ACHN (cell line): ENCODE measurements at regions not wholly inside any gene's neighbourhood (a gene's known extent, or its start where the extent isn't known, plus 50 kb on each side); places are given as distances from the start of the nearest gene placed in this dataset.

Source experiments
- DNase-seq: peaks from one replicate; pipeline ENCODE4 v3.0.0-alpha.2; 2015
- in situ Hi-C: cut with HindIII; loops from 2 replicates; pipeline ENCODE4 v1.10.0; 2017; ENCODE audit warnings: low sequenced_read_pairs, low pct_ligation_motif_present, low pct_unique_long_range_greater_than_20kb

GRCh38 chr4:58163156-58163555 lies 1053.0 kb upstream of the IGFBP7 start:
- in situ Hi-C loops, result no loop called here
- no peak for DNase-seq

DNA sequence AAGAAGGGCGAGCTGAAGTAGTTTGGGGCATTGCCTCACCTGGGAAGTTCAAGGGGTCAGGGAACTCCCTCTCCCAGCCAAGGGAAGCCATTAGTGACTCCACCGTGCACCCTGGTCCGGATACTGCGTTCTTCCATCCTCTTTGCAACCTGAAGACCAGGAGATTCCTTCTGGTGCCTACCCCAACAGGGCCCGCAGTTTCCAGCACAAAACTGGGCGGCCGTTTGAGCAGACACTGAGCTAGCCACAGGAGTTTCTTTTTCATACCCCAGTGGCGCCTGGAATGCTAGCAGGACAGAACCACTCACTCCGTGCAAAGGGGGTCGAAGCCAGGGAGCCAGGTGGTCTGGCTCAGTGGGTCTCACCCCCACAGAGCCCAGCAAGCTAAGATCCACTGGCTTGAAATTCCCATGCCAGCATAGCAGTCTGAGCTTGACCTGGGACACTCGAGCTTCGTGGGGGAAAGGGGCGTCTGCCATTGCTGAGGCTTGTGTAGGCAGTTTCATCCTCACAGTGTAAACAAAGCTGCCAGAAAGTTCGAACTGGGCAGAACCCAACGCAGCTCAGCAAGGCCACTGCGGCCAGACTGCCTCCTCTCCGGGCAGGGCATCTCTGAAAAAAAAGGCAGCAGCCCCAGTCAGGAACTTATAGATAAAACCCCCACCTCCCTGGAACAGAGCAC lies 1039.4 kb upstream of the IGFBP7 start:
- no peak for DNase-seq
- in situ Hi-C loops, result no loop called here

GRCh38 chr4:58144721-58145120 lies 1034.5 kb upstream of the IGFBP7 start:
- in situ Hi-C loops, result no loop called here
- no peak for DNase-seq

DNA sequence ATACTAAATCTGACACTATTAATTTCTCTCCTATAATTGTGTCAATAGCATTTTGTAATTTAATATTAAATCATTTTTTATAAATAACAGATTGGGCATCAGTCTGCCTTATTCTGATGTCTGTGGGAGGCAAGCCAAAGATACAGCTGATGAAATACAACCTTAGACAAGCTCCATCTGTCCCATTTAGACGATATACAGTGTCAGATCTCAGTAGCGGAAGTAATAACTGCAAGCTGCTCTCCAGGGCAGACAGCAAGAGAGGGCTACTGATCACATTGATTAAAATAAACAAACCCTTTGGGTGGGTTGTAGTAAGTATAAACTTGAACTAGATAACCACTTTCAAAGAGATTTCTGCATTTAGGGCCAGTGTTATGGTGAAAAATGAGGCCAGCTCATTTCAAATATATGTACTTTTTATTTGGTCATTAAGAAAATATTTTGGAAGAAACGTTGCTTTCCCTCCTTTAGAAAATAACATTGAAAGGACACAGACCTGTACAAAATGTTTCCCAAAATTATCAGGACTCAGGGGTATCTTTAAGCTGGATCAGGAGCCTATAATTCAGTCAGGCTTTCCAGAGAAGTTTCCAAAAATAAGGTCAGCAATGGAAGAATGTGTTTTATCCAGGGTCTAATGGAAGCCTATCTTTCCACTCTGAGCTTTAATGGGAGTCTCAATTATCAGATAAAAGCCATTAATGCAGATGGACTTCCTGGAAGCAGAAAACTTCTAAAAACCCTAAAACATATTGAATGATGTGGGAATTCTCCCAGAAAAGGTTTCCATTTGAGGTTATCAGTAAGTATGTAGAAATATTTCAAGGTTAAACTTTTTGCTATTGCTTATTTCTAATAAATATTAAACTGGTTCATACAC lies 1028.8 kb upstream of the IGFBP7 start:
- no peak for DNase-seq
- in situ Hi-C loops, result no loop called here

GRCh38 chr4:58136604-58137003 lies 1026.4 kb upstream of the IGFBP7 start:
- DNase-seq, result no peak
- in situ Hi-C loops, result no loop called here

DNA sequence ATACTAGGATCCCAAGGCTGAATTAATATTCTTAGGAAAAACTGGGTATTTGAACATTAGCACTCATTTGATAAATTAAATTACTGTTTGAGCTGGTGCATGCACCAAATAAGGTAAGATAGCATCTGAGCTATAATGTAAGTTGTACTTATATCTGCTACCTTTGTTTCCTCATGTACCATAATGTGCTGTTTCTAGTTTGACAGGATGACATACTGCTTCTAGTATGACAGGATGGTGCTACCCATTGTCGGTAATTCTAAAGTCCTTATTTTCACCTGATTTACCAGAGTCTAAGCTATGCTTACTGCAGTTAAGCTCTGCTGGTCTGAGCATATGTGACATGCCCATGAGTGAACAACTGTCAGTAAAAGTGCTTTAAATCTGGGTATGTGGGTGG lies 1017.5 kb upstream of the IGFBP7 start:
- DNase-seq, result no peak
- in situ Hi-C loops, result no loop called here

- in situ Hi-C loops, result no loop called here
- DNase-seq, result no peak
Measured at GRCh38 chr4:58119298-58119697, 1009.1 kb upstream of the IGFBP7 start.

DNA sequence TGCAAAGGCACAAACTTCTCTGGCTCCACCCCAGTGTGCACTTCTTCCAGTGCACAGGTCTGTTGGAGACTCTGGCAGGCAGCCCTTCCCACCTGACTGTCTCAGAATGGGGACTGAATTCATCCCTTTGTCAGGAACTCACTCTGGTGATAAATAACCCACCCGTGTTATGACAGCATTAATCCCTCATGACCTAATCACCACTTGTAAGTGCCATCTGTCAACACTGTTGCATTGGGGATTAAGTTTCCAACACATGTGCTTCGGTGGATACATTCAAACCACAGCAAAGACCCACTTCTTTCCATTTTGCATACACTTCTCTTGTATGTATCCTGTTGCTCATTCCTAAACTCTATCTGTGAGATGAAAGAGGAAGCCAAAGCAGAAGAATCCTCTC lies 1002.9 kb upstream of the IGFBP7 start:
- no peak for DNase-seq
- in situ Hi-C loops, result no loop called here

- DNase-seq, result no peak
- in situ Hi-C loops, result no loop called here
Measured at GRCh38 chr4:58111818-58112217, 1001.6 kb upstream of the IGFBP7 start.

- no peak for DNase-seq
- in situ Hi-C loops, result no loop called here
Measured at GRCh38 chr4:58093352-58093751, 983.2 kb upstream of the IGFBP7 start.

GRCh38 chr4:58090539-58090938 lies 980.4 kb upstream of the IGFBP7 start:
- DNase-seq, result no peak
- in situ Hi-C loops, result no loop called here

- in situ Hi-C loops, result no loop called here
- DNase-seq, result no peak
Measured at GRCh38 chr4:58081356-58081755, 971.2 kb upstream of the IGFBP7 start.

GRCh38 chr4:58075724-58076123 lies 965.5 kb upstream of the IGFBP7 start:
- no peak for DNase-seq
- in situ Hi-C loops, result no loop called here

- in situ Hi-C loops, result no loop called here
- no peak for DNase-seq
Measured at GRCh38 chr4:58074382-58074781, 964.2 kb upstream of the IGFBP7 start.

- in situ Hi-C loops, result no loop called here
- no peak for DNase-seq
Measured at GRCh38 chr4:58070726-58071125, 960.5 kb upstream of the IGFBP7 start.

GRCh38 chr4:58064653-58065052 lies 954.5 kb upstream of the IGFBP7 start:
- in situ Hi-C loops, result no loop called here
- no peak for DNase-seq

- in situ Hi-C loops, result no loop called here
- DNase-seq, result no peak
Measured at GRCh38 chr4:58063404-58064160, 953.4 kb upstream of the IGFBP7 start.

- in situ Hi-C loops, result no loop called here
- peak; percentile 3 for DNase-seq
Measured at GRCh38 chr4:58061967-58062366, 951.8 kb upstream of the IGFBP7 start.

DNA sequence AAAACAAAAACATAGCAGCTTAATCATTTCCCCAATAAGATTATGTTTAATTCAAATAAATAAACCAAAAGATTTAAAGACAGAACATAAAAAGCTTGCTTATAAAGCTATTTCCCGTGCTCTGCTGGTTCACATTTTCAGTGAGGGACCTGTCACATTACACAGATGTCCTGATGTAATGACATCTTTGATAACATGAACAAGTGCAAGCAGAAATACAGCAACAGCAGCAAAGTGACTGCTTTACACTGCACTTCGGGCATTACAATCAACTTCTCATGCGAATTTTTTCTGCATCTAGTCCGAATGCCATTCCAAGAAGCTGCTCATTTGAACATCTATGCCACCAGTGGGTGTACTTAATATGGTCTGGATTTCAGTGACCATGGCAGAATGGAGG lies 940.3 kb upstream of the IGFBP7 start:
- in situ Hi-C loops, result no loop called here
- DNase-seq, result no peak
